ENCODE measurements at regions not wholly inside any gene's neighbourhood (a gene's known extent, or its start where the extent isn't known, plus 50 kb on each side); places are given as distances from the start of the nearest gene placed in this dataset.
A peak's percentile ranks its signal among the peaks of the same experiment; 100 is the strongest.

- DNase-seq (ENCODE audit: low spot score): no peak
Observed at GRCh38 chr20:50426866-50427718, 83.1 kb upstream of the PTPN1 start.

DNA sequence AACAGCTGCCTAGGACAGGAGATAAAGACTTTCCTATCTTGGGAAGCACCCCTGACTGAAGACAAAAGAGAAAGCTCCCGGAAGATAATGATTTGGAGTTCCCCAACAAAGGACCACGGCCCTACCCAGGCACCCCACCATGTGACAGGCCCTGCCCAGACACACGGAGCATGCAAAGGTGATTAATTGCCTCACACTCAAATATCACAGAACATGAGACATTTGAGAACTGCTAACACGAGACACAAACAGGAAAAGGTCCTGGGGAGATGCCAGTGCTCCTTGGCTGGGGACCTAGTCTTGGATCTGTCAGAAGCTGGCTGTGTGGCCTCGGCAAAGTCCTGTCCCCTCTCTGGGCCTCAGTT is 82.5 kb upstream of the PTPN1 start:
- DNase-seq (ENCODE audit: low spot score): no peak

- no peak for DNase-seq (ENCODE audit: low spot score)
Observed at GRCh38 chr20:50428097-50428828, 81.9 kb upstream of the PTPN1 start.

- no peak for DNase-seq (ENCODE audit: low spot score)
Observed at GRCh38 chr20:50429412-50429811, 80.8 kb upstream of the PTPN1 start.

DNA sequence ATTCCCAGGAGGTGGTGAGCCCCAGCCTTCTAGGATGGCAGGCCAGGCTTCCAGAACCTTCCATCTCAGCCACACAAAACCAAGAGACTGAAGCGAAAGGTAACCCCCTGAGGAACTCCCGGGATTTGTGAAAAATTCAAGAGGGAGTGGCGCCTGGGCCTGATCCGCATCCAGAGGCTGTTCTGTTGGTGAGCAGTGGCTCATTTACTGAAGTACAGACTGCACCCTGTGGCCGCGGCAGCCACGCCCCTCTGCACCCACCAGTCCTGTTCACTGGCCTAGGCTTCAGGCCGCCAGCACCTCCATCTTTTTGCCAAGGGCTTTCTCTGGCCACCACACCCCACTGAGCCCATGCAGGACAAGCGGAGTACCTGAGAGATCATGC is 79.1 kb upstream of the PTPN1 start:
- DNase-seq (ENCODE audit: low spot score): no peak

- DNase-seq (ENCODE audit: low spot score): no peak
Observed at GRCh38 chr20:50433001-50433761, 77.0 kb upstream of the PTPN1 start.

- no peak for DNase-seq (ENCODE audit: low spot score)
Observed at GRCh38 chr20:50434321-50434652, 75.9 kb upstream of the PTPN1 start.

DNA sequence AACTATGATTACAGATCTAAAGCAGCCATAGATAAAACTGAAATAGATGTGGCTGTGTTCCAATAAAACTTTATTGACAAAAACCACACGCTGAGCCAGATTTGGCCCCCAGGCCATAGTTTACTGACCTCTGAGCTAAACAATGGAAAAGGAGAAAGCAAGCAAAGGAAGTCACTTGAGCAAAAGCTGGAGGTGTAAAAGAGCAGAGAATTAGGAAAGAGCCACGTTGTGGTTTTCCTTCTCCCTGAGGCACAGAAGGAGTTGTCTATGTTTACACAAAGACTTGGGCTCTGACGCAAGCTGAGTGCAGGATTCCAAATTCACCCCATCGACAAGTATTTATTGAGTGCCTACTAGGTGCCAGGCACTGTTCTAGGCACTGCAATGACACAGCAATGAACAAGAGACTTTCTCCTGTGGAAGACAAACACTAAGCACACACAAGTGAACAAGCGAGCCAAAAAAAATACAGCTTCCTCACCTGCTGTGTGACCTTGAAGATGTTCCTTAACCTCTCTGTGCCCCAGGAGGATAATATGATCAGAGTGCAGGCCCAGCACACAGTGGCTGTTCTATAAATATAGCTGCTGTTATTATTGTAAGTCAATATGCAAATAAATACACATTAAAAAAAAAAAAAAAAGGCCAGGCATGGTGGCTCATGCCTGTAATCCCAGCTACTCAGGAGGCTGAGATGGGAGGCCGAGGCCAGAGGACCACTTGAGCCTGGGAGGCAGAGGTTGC is 75.4 kb upstream of the PTPN1 start:
- peak; percentile 35 for DNase-seq (ENCODE audit: low spot score)

DNA sequence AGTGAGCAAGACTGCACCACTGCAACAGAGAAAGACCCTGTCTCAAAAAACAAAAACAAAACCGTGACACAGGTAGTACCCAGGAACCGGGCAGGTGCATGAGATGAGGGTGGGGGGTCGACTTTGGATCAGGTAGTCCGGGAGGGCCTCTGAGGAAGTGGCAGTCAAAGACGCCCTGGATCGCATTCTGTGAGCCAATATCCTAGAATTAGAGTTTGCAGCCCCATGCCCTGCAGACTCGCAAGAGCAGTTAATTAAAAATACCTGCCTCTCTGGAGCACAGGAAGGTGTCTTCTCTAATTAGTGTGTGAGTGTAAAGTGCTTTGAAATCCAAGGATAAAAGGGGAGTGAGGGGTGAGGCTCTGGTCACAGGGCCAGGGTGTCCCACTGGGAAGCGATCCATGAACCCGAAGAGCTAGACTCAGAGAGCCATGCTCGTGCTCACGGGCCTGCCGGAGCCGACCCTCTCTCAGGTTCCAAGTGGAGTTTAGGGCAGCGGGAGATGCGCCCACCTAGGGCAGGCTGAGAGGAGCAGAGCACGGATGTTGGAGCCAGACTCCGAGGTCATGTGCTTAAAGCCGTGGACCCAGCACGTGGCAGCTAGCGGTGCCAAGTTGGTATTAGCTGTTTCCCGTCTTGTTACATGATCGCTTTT is 74.7 kb upstream of the PTPN1 start:
- DNase-seq (ENCODE audit: low spot score): no peak

DNA sequence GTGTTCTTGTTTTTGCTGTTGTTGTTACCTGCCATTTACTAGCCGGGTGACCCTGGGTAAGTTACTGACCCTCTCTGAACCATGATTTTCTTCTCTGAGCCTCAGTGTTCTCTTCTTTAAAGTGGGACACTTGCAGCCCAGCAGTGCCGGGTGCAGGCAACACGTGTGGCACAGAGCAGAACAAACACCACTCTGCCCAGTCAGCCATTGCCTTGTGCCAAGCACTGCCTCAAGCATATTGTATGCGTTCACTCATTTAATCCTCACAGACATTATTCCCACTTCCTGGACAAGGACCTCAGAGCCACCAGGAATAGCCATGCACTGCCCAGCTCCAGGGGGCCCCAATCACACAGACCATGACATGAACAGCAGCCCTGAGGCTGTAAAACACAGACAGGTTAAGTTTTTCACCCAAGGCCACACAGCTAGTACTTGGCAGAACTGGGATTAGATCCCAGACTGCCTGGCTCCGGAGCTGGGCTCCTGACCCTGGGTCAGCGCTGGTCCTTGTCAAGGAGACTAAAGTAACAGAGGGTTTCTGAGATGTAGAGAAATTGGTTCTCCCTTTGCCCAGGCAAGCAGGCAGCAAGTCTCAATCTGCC is 74.0 kb upstream of the PTPN1 start:
- DNase-seq (ENCODE audit: low spot score): no peak

- DNase-seq (ENCODE audit: low spot score): no peak
Observed at GRCh38 chr20:50436696-50437095, 73.5 kb upstream of the PTPN1 start.

- DNase-seq (ENCODE audit: low spot score): peak; percentile 40
Observed at GRCh38 chr20:50438986-50439407, 71.2 kb upstream of the PTPN1 start.

GRCh38 chr20:50439539-50440453 is 70.4 kb upstream of the PTPN1 start:
- no peak for DNase-seq (ENCODE audit: low spot score)

DNA sequence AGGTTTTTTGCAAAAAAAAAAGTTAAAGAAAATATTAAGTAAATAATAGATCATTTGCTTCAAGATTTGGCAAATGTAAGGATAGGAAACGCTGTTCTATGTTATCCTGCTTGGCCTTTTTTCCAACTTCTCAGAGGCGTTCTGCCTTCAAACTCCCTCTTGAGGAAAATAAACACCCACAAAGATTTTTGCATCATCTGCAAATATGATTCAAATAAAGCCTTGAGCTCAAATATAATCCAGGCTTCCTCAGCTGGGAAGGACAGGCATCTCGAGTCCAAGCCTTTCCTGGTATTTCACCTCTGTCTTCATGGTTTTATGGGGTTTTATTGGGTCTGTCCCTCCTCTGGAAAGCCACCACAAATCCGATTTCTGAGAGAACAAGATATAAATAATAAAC is 67.7 kb upstream of the PTPN1 start:
- DNase-seq (ENCODE audit: low spot score): no peak

- DNase-seq (ENCODE audit: low spot score): no peak
Observed at GRCh38 chr20:50445354-50446151, 64.6 kb upstream of the PTPN1 start.

DNA sequence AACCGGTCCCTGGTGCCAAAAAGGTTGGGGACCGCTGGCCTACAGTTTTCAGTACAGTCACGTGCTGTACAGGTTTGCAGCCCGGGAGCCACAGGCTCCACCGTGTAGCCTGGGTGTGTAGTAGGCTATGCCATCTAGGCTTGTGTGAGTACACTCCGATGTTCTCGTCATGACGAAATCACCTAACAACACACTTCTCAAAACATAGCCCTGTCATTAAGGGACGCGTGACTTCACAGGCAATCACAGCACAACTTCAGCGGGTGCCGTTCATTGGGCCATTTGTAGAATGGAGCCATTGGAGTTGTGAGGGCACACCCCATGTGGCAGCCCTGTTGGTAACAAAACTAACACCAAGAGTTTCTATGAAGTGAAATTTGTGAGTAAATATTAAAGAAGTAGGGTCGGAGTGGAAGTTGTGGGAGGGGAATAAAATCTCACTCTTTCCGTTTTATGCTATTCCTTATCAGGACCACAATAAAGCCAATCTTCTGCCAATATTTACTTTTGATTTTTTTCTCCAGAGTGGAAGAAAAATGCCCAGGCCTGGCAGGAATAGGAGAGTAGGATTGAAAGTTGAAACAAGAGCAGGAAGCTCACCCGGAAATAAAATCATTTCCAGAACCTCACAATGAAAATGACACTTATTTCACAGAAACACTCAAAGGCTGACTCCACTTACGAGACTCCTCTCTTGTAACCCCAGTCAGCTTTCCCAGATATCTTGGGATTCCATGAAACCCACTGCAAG is 63.7 kb upstream of the PTPN1 start:
- no peak for DNase-seq (ENCODE audit: low spot score)

GRCh38 chr20:50447102-50447804 is 62.9 kb upstream of the PTPN1 start:
- DNase-seq (ENCODE audit: low spot score): no peak

GRCh38 chr20:50447817-50448216 is 62.4 kb upstream of the PTPN1 start:
- no peak for DNase-seq (ENCODE audit: low spot score)

Measured in AG08395 (cell line).